HuH-7 (cell line): ENCODE measurements at regions not wholly inside any gene's neighbourhood (a gene's known extent, or its start where the extent isn't known, plus 50 kb on each side); places are given as distances from the start of the nearest gene placed in this dataset.
"Not testable (repeated sequence)": the region's sequence is repeated elsewhere in the genome, so short reads cannot be mapped to it uniquely, and the experiment has no call there.

Experiments used
- DNase-seq: peaks from one replicate; pipeline ENCODE4 v3.0.0; 2011; ENCODE audit warnings: low spot score

- no peak for DNase-seq
Observed at GRCh38 chr3:18124501-18124900, 300.6 kb downstream of the SATB1 start.

DNA sequence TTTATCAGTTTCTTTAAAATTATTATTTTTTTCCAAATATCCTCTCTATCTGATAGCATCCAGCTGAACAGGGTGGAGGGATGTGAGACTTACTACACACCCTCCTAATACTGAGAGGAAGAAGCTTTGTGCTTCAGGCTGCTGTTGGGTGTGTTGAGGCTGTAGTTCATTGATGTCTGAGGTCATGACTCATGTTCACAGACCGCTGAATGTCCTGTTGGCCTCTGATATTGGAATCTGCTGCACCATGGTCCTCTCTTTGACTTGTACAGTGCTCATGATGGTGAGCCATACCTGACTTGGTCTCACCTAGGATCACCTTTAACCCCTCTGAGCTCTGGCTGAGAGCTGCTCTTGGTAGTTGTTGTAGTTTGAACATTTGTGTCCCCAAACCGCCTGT, 302.9 kb downstream of the SATB1 start:
- DNase-seq, result no peak

GRCh38 chr3:18121020-18121419, 304.1 kb downstream of the SATB1 start:
- no peak for DNase-seq

GRCh38 chr3:18119866-18120265, 305.3 kb downstream of the SATB1 start:
- DNase-seq, result no peak

DNA sequence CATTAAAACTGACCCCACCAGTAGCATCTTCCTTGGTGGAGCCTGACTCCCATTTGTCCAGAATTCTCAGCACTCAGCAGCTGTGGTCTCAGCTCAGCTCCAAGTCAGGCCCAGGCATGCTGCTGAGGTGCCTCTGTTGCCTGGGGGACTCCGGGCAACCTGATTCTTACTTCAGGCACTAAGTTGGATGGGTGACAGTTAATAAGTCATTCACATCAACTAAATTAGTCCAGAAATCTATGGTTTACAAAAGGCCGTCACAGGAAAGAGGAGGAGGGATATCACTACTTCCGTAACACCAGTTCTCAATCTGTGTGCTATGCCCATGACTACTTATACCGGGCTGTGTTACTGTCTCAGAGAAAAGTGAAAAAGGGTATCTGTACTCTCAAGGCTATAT, 310.2 kb downstream of the SATB1 start:
- DNase-seq, result no peak

DNA sequence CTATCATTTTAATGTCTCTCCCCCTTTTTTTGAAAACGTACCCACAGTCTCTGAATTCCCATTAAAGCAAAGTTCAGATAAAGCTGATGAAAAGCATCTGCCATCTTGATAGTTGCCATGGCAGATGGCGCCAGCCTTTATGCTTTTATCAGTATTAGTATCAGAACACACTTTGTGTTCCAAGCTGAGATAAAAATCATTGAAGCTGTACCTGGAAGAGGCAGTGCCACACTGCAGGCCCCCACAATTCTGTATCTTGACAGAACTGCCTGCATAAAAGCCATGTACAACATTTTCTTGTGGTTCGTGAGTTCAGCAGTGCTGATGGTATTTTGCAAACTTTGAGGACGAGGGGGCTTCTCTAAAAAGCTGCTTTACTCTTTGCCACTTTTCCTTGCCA, 311.7 kb downstream of the SATB1 start:
- no peak for DNase-seq

DNA sequence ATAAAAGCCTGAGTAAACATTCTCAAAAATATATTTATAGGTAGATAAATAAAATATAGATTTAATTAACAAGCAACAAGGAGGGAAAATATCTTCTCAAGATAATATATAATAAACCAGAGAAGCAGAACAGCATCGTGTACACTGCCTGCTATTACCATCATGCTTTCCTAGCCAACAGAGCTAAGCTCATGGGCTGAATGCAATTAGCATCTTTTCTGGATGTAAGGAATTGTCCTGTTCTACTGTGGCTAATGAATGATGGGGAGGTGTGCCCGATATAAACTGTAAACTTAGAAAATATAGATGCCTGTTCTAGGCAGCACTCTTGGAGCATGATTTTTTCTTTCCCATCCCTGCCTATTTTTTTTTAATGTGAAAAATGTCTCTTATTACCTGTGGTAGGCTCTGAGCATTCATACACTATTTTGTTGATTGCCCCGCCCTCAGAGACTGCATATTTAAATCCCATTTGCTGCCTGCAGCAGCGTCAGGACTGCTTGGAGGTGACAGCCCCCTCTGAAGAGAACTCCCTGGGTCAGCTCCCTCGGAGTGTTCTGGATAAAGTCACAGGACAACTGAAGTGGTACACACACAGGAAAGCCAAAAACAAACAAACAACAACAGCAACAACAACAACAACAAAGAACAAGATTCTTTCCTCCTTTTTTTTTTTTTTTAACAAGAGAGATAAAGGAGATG, 312.3 kb downstream of the SATB1 start:
- no peak for DNase-seq

DNA sequence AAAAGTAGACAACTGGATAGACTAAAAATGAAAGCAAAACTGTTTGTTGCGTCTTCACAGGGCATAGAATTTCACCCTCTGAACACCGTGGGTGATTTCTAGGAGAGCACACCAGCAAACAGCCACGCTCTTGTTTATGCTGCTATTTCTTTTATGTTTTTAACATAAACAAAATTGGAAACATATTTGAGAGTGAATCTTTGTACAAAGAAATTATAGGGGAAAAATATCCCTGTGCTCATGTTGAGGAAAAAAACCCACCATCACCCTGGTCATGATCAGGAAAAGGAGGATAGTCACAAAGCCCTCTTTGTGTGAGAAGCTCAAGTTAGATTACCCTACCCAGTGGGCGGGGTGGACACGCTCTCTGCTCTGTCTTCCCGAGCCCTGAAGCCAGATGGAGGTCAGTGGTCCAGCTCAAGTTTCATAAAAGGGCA, 313.3 kb downstream of the SATB1 start:
- peak; percentile 78 for DNase-seq

DNA sequence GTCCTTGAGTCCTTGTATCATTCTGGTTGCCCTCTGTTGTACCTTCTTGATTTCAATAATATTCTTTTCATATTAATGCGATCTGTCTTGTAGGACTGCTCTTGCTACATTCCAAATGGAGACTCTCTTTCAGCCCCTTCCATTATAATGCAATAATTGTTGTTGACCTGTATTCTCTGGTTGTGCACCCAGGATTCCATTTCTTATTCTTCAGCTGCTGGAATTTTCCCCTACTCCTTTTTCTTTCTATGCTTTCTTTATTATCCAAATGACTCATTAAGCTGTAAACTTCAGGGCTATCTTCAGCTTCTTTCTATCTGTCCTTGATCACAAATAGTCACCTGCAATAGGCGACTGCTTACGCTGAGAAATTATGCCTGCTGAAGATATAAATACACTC, 321.5 kb downstream of the SATB1 start:
- DNase-seq, result no peak

DNA sequence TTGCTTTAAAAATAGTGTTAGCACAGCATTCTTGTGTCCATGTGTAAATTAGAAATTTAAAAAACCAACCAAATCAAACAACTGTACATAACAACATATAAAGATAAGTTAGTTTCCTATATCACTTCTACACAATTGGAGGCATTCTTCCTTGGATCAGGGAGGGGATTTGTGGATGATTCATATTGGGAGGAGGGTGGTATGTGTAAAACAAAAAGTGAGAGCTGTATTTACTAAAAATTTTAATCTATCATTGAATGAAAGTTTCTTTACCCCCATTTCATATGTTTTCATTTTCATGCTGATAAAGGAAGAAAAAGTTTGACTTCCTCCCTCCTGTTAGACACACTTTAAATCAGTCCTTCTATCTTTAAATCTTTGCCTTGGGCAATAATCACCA, 325.0 kb downstream of the SATB1 start:
- DNase-seq, result no peak

DNA sequence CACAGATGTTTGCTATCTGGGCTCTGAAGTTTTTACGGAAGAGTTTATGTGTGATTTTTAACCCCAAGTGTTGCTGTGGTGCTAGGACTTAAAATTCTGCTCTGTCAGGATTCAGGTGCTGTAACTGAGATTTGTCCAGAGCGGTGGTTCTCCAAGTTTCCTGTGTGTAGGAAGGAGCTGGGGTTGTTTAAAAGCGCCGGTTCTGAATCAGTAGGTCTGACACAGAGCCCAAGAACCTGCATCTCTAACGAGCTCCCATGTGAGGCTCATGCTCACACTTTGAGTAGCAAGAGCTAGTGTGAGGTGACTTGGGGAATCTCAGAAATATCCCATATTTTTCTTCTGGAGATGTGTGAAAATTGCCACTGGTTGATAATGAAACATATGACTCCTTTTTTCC, 325.5 kb downstream of the SATB1 start:
- no peak for DNase-seq

- no peak for DNase-seq
Observed at GRCh38 chr3:18098960-18099587, 326.1 kb downstream of the SATB1 start.

DNA sequence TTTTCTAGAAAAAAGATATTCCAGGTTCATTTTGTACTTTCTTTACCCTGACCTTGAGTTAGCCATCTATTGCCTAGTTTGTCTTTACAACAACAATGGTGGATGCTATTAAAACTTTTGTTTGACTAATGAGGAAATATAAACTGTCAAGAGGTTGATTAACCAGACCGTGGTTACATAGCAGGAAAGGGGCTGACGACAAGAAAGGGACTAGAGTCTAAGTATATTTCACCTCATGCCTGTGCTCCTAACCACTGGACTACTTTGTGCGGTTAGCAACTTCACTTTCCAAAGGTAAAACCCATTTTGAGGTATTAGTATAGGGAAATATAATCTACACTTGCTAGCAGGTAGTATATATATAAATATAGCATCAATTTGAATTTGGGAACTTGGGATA, 327.1 kb downstream of the SATB1 start:
- DNase-seq, result no peak

GRCh38 chr3:18097473-18097872, 327.7 kb downstream of the SATB1 start:
- no peak for DNase-seq

- DNase-seq, result no peak
Observed at GRCh38 chr3:18092726-18093125, 332.4 kb downstream of the SATB1 start.

GRCh38 chr3:18090377-18090776, 334.8 kb downstream of the SATB1 start:
- no peak for DNase-seq

GRCh38 chr3:18087988-18088387, 337.2 kb downstream of the SATB1 start:
- DNase-seq, result no peak

DNA sequence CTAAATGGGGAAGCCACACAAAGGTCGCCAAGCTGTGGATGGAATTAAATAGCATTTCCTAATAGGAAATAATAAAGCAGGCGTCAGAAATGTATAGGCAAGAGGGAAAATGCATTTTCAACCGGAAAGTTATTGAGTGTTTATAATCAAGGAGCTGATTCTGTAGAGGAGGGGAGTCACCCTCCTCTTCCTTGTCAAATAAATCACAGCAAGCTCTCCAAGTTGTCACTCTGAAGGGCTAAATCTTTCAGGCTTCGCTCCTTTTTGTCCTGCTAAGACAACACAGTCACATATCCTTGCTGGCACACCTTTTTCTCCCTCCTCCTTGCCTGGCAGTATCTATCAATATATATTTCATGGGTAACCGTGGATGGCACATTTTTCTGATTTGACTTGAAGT, 338.4 kb downstream of the SATB1 start:
- DNase-seq, result no peak

DNA sequence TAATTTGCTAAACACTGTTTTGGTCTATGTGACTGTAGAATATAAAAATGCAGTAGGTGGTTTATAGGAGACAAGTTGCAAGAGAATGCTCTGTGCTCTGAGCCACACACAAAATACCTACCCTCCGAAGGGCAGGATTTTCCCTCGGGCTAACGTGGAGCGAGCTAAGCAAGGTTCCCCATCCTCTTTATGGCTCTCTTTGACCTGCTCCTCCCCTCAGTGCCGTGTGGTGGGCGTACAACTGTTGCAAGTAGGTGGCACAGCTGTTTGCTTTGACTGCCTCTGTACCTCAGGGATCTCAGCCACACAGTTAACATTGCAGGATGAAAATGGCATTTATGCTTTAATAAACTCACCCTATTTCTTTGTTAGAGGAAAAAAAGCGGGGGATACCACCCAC, 339.1 kb downstream of the SATB1 start:
- no peak for DNase-seq

DNA sequence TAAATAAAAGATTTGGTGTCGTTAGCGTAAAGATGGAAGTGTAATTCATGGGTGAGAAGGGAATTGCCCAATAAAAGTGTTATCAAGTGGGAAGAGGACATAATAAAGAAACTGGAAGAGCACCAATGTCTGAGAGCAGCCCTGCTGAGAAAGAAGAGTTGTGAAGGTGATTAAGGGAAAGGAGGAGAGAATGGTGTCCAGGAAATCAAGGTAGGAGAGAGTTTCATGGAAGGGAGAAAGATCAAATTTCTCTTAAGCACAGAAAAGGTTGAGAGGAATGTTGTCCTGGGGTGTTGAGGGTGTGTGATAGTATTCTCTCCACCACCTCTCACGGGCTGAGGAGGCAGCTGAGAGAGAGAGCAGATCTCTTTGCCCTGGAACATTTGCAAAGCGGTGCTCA, 339.7 kb downstream of the SATB1 start:
- no peak for DNase-seq

- not testable (repeated sequence) for DNase-seq
Observed at GRCh38 chr3:18083273-18083590, 340.8 kb upstream of the TBC1D5 start.

GRCh38 chr3:18082551-18083272, 340.3 kb upstream of the TBC1D5 start:
- DNase-seq, result no peak

GRCh38 chr3:18080198-18080689, 337.8 kb upstream of the TBC1D5 start:
- no peak for DNase-seq
